SK-N-SH (cell line): ENCODE measurements at regions not wholly inside any gene's neighbourhood (a gene's known extent, or its start where the extent isn't known, plus 50 kb on each side); places are given as distances from the start of the nearest gene placed in this dataset.

ENCODE experiments used
- CTCF ChIA-PET: fragments of 300-600, 350-600 bp; formaldehyde crosslinking; extraction: SDS; loops from one replicate; lab custom pipeline; 2021; lab: Yijun Ruan, JAX
- POLR2A ChIA-PET: fragments of 350-600 bp; sonication (Branson Sonifier 250); formaldehyde crosslinking; extraction: SDS; loops from one replicate; lab custom pipeline; 2020; ENCODE audit warnings: antibody characterized with exemption, inconsistent platforms; lab: Yijun Ruan, JAX
- DNase-seq: peaks from one replicate; pipeline ENCODE4 v3.0.0; 2012
- H2AFZ ChIP-seq: fragments of 200-600 bp; sonication (generic); 2 replicates; pipeline ENCODE4 v1.8.1; 2016; ENCODE audit warnings: antibody characterized with exemption, mild to moderate bottlenecking, low read depth
- H3F3A ChIP-seq: fragments of 200-600 bp; sonication (generic); replicated peaks from 2 replicates; pipeline ENCODE3; 2016; ENCODE audit warnings: antibody characterized with exemption, mild to moderate bottlenecking; ENCODE audit not compliant: insufficient read depth
- H3K27ac ChIP-seq, 2 experiments: fragments of 200-500 bp in 1 of 2; fragments of 200-600 bp in 1 of 2; sonication (Bioruptor generic) in 1 of 2; sonication (generic), shearing (Covaris generic) in 1 of 2; 2 replicates each; pipeline versions ENCODE4 v1.5.1 to v1.6.1; 2014 to 2016; ENCODE audit warnings: low read depth in 2 of 2, inconsistent platforms in 1 of 2, low read length in 1 of 2, mild to moderate bottlenecking in 1 of 2, mixed read lengths in 1 of 2
- H3K27me3 ChIP-seq: fragments of 200-600 bp; sonication (generic), shearing (Covaris generic); 2 replicates; pipeline ENCODE4 v1.6.1; 2016; ENCODE audit warnings: mixed run types; ENCODE audit not compliant: insufficient read depth
- H3K36me3 ChIP-seq, 2 experiments: fragments of 200-500 bp in 1 of 2; fragments of 200-600 bp in 1 of 2; sonication (Bioruptor generic) in 1 of 2; sonication (generic) in 1 of 2; replicated peaks in 1 of 2; 2 replicates each; pipeline versions ENCODE3 to v1.5.1; 2014 to 2016; ENCODE audit warnings: low read length in 1 of 2, mild to moderate bottlenecking in 1 of 2; ENCODE audit not compliant: insufficient read depth in 2 of 2, control insufficient read depth in 1 of 2
- H3K4me1 ChIP-seq, 2 experiments: fragments of 200-500 bp in 1 of 2; fragments of 200-600 bp in 1 of 2; sonication (Bioruptor generic) in 1 of 2; sonication (generic), shearing (Covaris generic) in 1 of 2; 2 replicates each; pipeline versions ENCODE4 v1.5.1 to v1.6.1; 2014 to 2016; ENCODE audit warnings: low read depth in 1 of 2, low read length in 1 of 2, mixed run types in 1 of 2; ENCODE audit not compliant: insufficient read depth in 2 of 2, control insufficient read depth in 1 of 2
- H3K4me2 ChIP-seq: fragments of 200-600 bp; sonication (generic), shearing (Covaris generic); 2 replicates; pipeline ENCODE4 v1.6.1; 2017; ENCODE audit warnings: mixed run types
- H3K4me3 ChIP-seq, 2 experiments: fragments of 200-500 bp in 1 of 2; fragments of 200-600 bp in 1 of 2; sonication (Bioruptor generic) in 1 of 2; sonication (generic), shearing (Covaris generic) in 1 of 2; 2 replicates each; pipeline versions ENCODE4 v1.5.1 to v1.8.1; 2014 to 2016; ENCODE audit warnings: low read depth in 2 of 2, inconsistent platforms in 1 of 2, low read length in 1 of 2, mild to moderate bottlenecking in 1 of 2, mixed read lengths in 1 of 2, moderate library complexity in 1 of 2
- H3K79me2 ChIP-seq: fragments of 200-600 bp; sonication (generic); 2 replicates; pipeline ENCODE4 v1.8.1; 2017; ENCODE audit warnings: mild to moderate bottlenecking; ENCODE audit not compliant: insufficient read depth
- H3K9ac ChIP-seq: fragments of 200-600 bp; sonication (generic); 2 replicates; pipeline ENCODE4 v1.6.1; 2017; ENCODE audit warnings: mixed run types
- H3K9me2 ChIP-seq: fragments of 200-600 bp; sonication (generic); 2 replicates; pipeline ENCODE4 v1.6.1; 2017; ENCODE audit warnings: mixed run types
- H3K9me3 ChIP-seq: fragments of 200-600 bp; sonication (generic); 2 replicates; pipeline ENCODE4 v1.6.1; 2017; ENCODE audit warnings: mixed run types, mild to moderate bottlenecking, moderate library complexity
- H4K20me1 ChIP-seq: fragments of 200-600 bp; sonication (generic); 2 replicates; pipeline ENCODE4 v1.6.1; 2017; ENCODE audit warnings: mild to moderate bottlenecking, mixed run types; ENCODE audit not compliant: insufficient read depth
- FOXM1 ChIP-seq: IDR thresholded peaks from 2 replicates; pipeline ENCODE4 v1.4.0; 2012; ENCODE audit warnings: low read depth, mild to moderate bottlenecking
- MEF2A ChIP-seq: IDR thresholded peaks from 2 replicates; pipeline ENCODE4 v1.4.0; 2012; ENCODE audit warnings: low read depth, borderline replicate concordance
- MXI1 ChIP-seq: IDR thresholded peaks from 2 replicates; pipeline ENCODE4 v1.6.1; 2012; ENCODE audit warnings: mild to moderate bottlenecking, low read depth, low read length, improper control_type of control experiment
- RFX5 ChIP-seq: IDR thresholded peaks from 2 replicates; pipeline ENCODE4 v1.6.1; 2012; ENCODE audit warnings: mild to moderate bottlenecking, improper control_type of control experiment, low read length
- TCF12 ChIP-seq: IDR thresholded peaks from 2 replicates; pipeline ENCODE4 v1.4.0; 2012
- YY1 ChIP-seq: IDR thresholded peaks from 2 replicates; pipeline ENCODE4 v1.4.0; 2012; ENCODE audit warnings: low read depth, mild to moderate bottlenecking
- WGBS: methylation state at CpG from one replicate; pipeline ENCODE4 v1.1.6; 2017; ENCODE audit warnings: low lambda C conversion rate; 5-methylcytosine and 5-hydroxymethylcytosine counted together
- TF ChIP-seq, protein P1 (sequence below): IDR thresholded peaks from 2 replicates; pipeline ENCODE4 v1.4.0; 2012; ENCODE audit warnings: low read depth, borderline replicate concordance
- TF ChIP-seq, protein P2 (sequence below): fragments of 150-350 bp; IDR thresholded peaks from 2 replicates; pipeline ENCODE4 v1.6.1; 2016; ENCODE audit warnings: mild to moderate bottlenecking, low read depth, low read length
- TF ChIP-seq, protein P3 (sequence below): IDR thresholded peaks from 2 replicates; pipeline ENCODE4 v1.6.1; 2012; ENCODE audit warnings: mild to moderate bottlenecking, low read depth, low read length, moderate library complexity
- TF ChIP-seq, protein P4 (sequence below): fragments of 150-350 bp; IDR thresholded peaks from 2 replicates; pipeline ENCODE4 v1.6.1; 2017; ENCODE audit warnings: antibody characterized with exemption, low read length, low read depth, borderline replicate concordance

DNA sequence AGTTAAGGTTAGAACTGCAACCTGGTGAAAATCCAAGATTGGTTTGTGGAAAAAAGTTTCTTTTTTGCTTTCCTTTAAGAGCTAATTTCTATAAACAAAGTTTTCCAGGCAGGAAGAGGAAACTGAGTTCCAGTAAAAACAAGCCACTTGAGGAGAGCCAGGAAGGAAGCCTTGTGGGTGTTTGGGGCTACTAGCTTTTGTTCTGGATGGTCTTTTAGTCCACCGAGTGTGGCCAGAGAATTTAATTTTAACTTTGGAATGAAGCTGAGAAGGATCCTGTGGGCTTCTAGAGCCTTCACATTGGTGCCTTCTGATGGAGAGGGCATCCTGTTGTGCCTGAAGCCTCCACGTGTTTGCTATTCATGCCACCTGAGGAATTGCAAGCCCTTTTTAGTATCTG lies 327.9 kb downstream of the C12orf75 start:
- H3K9me2 ChIP-seq, result no peaks in the 10 kb centered on the region; the same call in 1 of the 2 replicates
- CTCF ChIA-PET, result interaction anchor here (0.6 kb wide), 1 partner anchor 45 kb away, joined by 3 read pairs; no protein-coding TSS in a partner anchor
- no peaks in the 10 kb centered on the region for H3K36me3 ChIP-seq
- no peaks in the 10 kb centered on the region for H3K9me3 ChIP-seq
- H4K20me1 ChIP-seq, result no peaks in the 10 kb centered on the region
- no peak for DNase-seq
- H3K4me2 ChIP-seq, result no peak overlapping the region
- no peaks in the 10 kb centered on the region for H3F3A ChIP-seq
- H3K9ac ChIP-seq, result no peak overlapping the region
- H3K27ac ChIP-seq, result no peak overlapping the region
- H3K4me3 ChIP-seq, result no peak overlapping the region
- no peak overlapping the region for H2AFZ ChIP-seq
- TF ChIP-seq MXI1 (no peak), FOXM1 (no peak), YY1 (no peak), RFX5 (no peak), TCF12 (no peak), MEF2A (no peak)
- TF ChIP-seq, protein P1, sequence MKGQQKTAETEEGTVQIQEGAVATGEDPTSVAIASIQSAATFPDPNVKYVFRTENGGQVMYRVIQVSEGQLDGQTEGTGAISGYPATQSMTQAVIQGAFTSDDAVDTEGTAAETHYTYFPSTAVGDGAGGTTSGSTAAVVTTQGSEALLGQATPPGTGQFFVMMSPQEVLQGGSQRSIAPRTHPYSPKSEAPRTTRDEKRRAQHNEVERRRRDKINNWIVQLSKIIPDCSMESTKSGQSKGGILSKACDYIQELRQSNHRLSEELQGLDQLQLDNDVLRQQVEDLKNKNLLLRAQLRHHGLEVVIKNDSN, result no peak
- TF ChIP-seq, protein P2, sequence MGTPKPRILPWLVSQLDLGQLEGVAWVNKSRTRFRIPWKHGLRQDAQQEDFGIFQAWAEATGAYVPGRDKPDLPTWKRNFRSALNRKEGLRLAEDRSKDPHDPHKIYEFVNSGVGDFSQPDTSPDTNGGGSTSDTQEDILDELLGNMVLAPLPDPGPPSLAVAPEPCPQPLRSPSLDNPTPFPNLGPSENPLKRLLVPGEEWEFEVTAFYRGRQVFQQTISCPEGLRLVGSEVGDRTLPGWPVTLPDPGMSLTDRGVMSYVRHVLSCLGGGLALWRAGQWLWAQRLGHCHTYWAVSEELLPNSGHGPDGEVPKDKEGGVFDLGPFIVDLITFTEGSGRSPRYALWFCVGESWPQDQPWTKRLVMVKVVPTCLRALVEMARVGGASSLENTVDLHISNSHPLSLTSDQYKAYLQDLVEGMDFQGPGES, result no peak
- TF ChIP-seq, protein P3, sequence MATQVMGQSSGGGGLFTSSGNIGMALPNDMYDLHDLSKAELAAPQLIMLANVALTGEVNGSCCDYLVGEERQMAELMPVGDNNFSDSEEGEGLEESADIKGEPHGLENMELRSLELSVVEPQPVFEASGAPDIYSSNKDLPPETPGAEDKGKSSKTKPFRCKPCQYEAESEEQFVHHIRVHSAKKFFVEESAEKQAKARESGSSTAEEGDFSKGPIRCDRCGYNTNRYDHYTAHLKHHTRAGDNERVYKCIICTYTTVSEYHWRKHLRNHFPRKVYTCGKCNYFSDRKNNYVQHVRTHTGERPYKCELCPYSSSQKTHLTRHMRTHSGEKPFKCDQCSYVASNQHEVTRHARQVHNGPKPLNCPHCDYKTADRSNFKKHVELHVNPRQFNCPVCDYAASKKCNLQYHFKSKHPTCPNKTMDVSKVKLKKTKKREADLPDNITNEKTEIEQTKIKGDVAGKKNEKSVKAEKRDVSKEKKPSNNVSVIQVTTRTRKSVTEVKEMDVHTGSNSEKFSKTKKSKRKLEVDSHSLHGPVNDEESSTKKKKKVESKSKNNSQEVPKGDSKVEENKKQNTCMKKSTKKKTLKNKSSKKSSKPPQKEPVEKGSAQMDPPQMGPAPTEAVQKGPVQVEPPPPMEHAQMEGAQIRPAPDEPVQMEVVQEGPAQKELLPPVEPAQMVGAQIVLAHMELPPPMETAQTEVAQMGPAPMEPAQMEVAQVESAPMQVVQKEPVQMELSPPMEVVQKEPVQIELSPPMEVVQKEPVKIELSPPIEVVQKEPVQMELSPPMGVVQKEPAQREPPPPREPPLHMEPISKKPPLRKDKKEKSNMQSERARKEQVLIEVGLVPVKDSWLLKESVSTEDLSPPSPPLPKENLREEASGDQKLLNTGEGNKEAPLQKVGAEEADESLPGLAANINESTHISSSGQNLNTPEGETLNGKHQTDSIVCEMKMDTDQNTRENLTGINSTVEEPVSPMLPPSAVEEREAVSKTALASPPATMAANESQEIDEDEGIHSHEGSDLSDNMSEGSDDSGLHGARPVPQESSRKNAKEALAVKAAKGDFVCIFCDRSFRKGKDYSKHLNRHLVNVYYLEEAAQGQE, result no peak
- TF ChIP-seq, protein P4, sequence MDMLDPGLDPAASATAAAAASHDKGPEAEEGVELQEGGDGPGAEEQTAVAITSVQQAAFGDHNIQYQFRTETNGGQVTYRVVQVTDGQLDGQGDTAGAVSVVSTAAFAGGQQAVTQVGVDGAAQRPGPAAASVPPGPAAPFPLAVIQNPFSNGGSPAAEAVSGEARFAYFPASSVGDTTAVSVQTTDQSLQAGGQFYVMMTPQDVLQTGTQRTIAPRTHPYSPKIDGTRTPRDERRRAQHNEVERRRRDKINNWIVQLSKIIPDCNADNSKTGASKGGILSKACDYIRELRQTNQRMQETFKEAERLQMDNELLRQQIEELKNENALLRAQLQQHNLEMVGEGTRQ, result no peak
- no peaks in the 10 kb centered on the region for H3K79me2 ChIP-seq
- H3K27me3 ChIP-seq, result no peaks in the 10 kb centered on the region
- no peaks in the 10 kb centered on the region for H3K4me1 ChIP-seq
- POLR2A ChIA-PET, result no interaction called here
- WGBS, result 47% methylated on average over 2 of the region's 2 CpGs
